CD4-positive, alpha-beta T cell treated with Interleukin-6 at 100 ng/mL for 8 hours (primary cell): ENCODE measurements at regions not wholly inside any gene's neighbourhood (a gene's known extent, or its start where the extent isn't known, plus 50 kb on each side); places are given as distances from the start of the nearest gene placed in this dataset.
"Not testable (repeated sequence)": the region's sequence is repeated elsewhere in the genome, so short reads cannot be mapped to it uniquely, and the experiment has no call there.

ENCODE experiments used
- DNase-seq: peaks from one replicate; pipeline ENCODE4 v3.0.0-alpha.2; 2020; ENCODE audit warnings: mixed read lengths, low spot score

- DNase-seq, result no peak
These were observed 82.7 kb upstream of the SLC66A3 start for GRCh38 chr2:11072550-11072949.

- no peak for DNase-seq
These were observed 82.0 kb upstream of the SLC66A3 start for GRCh38 chr2:11073251-11073650.

DNA sequence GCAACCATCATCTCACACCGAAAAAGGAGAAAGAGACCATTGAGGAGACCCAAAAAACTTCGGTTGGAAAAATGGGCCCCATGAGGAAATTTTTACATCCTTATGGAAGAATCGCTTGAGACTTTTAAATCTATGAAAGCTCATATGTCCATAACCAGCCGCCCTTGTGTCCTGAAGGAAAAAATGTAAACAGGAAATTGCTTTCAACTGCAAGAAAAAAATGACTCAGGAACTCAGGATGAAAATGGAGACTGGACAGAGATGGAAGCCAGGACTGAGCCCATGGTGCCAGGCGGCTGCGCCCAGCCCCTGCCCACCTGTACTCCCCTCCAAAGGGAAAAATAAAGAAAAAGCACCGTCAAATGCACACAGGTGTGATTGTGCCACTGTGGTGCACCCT lies 81.5 kb upstream of the SLC66A3 start:
- DNase-seq, result no peak

DNA sequence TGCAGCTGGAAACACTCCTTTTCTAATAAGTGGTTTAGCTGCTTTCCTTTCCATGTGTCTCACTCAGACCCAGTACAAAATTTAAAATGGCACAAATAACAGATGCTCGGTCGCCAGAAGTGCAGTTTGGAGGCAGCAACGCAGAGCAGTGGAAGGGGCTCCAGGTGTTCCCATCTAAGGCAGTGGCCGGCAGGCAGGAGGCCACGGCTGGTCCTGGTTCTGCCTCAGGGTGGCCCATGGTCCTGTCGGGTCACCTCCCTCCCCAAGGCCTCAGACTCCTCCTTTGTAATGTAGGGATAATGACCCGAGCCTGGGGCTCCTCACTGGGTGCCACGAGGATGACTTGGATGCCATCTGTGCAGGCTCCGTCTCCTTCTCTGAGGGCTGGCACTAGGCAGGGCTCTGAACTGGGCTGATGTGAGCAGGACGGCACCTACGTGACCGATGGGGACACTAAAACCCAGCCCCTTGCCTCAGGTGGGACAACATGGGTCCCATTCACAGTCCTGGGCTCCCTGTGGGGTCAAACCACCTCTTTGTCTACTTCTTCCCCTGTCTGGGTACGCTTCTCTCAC lies 80.9 kb upstream of the SLC66A3 start:
- DNase-seq, result no peak

GRCh38 chr2:11075221-11075620 lies 80.0 kb upstream of the SLC66A3 start:
- no peak for DNase-seq

GRCh38 chr2:11077411-11077810 lies 77.9 kb upstream of the SLC66A3 start:
- DNase-seq, result no peak

DNA sequence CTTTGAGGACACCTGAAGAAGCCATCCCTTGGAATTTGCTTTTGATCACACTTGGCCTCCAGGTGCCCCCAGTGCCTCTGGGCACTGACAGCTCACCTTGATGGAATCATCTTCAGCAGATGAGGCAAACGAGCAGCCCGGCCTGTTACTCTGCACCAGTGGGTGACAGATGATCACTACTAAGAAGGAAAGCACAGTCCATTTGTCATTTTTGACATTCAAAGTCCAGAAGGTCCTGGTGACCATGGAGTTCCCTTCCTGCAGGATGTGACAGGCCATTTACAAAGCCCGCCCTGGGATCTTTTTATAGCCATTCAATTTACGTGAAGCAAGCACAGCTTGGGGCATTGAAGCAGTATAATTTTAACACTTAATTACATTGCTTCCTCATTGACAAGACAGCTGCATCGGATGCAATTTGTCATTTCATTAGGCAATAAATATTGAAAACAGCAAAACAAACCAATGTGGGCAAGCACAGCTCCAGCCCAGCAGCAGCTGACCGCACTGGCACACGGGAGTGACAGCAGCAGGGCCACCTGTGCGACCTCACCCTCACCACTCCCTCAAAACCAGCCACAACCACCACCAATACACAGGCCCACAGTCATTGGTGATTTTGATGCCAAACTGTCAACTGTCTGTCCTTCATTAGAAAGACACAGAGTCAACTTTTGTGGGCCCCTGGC lies 76.0 kb upstream of the SLC66A3 start:
- DNase-seq, result no peak

DNA sequence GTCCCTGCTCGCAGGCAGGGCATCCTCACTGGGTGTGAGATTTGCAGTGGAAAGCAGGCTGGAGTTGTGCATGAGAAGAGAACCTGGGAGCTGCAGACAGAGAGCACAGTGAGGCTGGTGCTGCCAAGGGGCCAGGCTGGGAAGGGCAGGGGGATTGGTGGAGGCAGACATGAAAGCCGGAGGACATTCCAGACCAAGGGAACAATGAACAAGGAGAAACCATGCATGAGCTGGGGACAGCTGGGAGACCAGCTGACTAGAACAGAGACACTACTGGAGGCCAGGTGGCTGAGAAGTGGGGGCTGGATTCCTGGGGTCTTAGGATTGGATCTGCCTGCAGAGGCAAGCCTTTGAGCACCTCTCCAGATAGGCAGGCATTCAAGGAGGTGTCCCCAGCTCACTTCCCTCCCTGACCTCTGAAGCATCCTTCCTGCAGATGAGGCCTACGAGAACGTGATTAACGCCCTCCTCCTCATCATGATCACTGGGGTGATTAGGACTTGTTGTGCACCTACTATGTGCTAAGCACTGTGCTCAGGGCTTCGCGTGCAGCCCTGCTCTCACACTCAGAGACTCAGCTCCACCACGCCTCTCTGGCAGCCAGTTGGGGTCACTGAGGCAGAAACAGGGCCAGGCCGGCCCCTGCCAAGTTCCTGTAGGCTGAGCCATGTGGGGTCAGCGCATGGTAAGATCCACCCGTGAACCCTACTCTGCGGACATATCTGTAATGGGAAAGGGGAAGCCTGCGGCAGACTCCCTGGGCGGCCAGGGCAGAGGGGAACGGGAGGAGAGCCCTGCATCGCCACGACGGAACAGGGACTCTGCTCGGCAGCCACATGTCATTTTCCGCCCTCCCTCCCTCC lies 74.8 kb upstream of the SLC66A3 start:
- DNase-seq, result no peak

GRCh38 chr2:11082880-11083279 lies 72.4 kb upstream of the SLC66A3 start:
- DNase-seq, result no peak

DNA sequence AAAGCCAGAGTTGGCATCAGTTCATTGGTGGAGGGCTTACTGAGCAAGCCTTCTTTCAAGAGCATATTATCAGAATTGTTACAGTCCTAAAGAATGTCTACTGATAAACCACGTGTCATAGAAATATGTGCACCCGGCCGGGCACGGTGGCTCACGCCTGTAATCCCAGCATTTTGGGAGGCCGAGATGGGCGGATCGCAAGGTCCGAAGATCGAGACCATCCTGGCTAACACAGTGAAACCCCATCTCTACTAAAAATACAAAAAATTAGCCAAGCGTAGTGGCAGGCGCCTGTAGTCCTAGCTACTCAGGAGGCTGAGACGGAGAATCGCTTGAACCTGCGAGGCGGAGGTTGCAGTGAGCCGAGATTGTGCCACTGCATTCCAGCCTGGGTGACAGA lies 66.4 kb upstream of the SLC66A3 start:
- DNase-seq, result not testable (repeated sequence)

GRCh38 chr2:11090187-11090586 lies 65.1 kb upstream of the SLC66A3 start:
- DNase-seq, result no peak

- no peak for DNase-seq
These were observed 62.4 kb upstream of the SLC66A3 start for GRCh38 chr2:11092701-11093335.

DNA sequence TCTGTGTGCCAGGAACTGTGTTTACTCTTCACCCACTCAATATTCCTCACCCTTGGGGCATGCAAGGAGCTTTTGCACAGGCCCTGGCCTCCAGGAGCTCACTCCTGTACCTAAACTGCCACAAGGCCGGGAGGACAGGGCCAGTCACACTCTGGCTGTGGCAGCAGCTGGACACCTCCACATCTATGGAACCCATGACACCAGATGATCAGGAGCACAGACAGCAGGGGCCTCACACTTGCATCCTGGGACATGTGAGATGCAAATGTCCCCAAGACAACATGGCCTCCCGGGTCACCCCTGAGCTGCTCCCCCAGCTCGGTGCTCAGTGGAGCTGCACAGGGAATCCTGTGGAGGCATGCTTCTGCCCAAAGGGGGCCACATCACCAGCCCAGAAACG lies 61.8 kb upstream of the SLC66A3 start:
- DNase-seq, result no peak

DNA sequence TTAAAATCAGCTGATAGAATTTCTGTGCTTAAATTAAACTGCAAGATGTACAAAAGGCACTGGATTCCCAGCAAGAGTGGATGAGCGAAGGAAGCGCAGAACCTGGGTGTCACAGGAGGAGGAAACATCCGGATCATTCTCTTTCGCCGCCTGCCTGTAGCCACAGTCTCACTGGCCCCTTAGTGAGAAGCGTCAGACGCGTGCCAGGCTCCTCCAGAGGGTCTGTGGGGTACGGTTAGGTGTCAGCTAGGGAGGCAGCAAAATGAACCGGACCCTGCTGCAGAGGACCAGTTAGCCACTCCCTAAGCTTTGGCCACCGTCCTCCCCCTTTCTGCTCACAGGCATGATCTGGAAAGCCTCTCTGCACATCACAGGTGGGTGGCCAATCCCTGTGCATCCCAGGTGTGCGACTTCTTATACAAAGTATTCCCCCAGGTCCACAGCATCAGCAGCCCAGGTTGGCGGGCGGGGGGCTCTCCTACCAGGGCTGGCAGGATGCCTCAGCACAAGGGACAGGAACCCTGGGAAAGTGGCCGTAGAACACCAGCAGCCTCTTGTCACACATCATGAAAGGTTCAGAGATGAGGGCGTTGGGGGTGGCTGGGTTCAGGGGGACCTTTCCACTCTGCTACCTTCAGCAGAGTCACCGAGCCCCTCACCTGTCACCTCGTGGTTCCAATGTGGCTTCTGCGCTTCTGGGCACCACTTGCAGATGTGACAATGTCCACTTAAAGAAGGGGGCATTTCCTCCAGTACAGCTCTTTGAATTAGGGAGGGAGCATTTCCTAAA lies 61.1 kb upstream of the SLC66A3 start:
- DNase-seq, result no peak

DNA sequence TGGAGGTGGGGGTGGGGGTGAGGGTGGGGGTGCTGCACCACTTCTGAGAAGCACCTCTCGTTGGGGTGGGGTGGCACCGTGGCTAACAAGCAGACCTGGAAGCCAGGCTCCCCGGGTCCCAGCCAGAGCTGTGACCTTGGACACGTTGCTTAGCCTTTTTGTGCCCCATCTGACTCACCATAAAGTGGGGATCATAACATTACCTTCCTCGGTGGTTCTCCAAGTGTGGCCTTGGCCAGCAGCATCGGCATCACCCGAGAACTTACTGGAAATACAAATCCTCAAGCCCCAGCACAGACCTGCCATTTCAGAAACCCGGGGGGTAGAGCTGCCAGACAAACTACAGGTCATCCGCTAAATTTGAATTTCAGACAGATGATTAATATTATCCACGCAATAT lies 58.7 kb upstream of the SLC66A3 start:
- no peak for DNase-seq

- no peak for DNase-seq
These were observed 58.1 kb upstream of the SLC66A3 start for GRCh38 chr2:11097038-11097720.

DNA sequence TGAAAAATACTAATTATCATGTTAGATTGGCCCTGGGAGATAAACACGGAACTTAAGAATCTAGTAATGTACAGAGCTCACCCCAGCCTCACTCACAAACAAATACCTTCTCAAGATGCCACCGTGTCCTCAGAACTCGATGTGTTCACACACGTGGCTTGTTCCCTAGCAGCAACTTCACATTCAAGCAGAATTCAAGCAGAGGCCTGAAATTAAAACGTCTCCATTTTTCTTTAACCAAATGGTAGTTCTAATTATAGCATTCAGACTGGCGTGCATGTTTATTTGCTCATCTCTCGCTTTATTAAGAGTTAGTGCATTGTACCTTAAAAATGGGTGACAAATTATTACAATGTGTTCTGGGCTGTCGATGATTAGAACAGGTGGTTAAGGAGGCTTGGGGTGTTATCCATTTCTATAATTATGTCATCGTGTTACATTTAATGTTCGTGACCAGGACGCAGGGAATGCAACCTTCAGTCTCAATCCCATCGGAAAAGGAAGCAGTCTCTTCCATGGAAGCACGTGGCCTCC lies 57.3 kb upstream of the SLC66A3 start:
- no peak for DNase-seq

DNA sequence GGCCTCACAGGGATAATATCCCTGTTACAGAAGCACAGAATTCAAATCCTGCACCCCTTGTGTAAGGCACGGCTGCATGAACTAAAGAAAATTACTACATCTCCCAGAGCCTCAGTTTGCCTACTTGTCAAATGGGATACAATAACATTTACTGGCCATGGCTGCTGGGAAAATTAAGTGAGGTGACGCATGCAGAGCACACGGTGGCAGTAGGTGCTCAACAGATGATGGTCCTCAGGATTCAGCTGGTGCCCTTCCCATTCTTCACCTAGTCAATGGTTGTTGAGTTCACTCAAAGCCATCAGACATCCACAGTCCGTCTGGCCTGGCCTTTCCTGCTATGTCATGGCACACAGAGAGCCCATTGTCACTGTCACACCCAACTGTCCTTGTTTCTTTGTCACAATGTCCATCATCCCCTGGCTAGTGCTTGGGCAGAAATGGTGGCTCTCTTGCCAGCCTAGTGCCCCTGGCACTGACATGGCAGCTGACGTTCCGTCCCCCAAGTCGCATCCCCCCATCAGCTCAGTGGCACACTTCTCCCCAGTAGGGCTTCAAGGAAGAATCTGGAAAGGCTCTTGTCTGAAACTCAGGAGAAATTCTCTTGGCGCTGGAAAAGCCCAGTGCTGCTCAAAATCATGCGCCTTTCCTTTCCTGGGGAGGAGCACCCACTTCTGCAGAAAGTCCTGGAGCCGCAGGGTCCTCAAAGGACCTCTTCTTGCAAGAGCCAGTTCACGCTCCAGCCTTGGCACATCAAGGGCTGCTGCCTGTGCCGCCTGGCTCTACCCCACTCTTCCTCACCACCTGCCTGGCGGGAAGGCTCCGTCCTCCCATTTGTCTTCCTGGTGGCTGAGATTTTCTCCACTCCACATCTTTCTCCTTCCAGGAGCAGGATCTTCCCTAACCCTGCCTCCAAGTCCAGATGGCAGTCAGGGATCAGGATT lies 55.9 kb upstream of the SLC66A3 start:
- no peak for DNase-seq

GRCh38 chr2:11100130-11100529 lies 55.1 kb upstream of the SLC66A3 start:
- DNase-seq, result no peak

DNA sequence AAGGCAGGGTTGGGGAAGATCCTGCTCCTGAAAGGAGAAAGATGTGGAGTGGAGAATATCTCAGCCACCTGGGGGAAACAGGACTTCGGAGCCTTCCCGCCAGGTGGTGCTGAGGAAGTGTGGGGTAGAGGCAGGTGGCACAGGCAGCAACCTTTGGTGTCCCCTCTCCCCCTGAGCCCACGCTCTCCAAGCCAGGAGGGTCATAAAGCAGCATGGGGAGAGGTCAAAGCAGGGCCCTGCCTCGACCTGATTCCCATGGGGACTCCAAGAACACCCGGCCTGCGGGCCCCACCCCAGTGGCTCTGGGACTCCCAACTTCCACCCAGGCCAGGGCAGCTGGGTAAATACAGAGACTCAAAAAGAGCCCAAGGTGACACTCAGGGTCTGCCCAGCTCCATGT lies 54.3 kb upstream of the SLC66A3 start:
- no peak for DNase-seq
